ENCODE measurements at regions not wholly inside any gene's neighbourhood (a gene's known extent, or its start where the extent isn't known, plus 50 kb on each side); places are given as distances from the start of the nearest gene placed in this dataset.
A peak's percentile ranks its signal among the peaks of the same experiment; 100 is the strongest.

- Histone ChIP-seq H3K4me2 (ENCODE audit: low read length) (no peak overlapping the region), H3K4me3 (ENCODE audit: insufficient read depth, low read depth, low read length) (no peak overlapping the region), H3K79me2 (ENCODE audit: insufficient read depth, low read length) (no peaks in the 10 kb centered on the region), H3K4me1 (ENCODE audit: insufficient read depth, low read length) (no peaks in the 10 kb centered on the region), H2AFZ (ENCODE audit: low read depth, low read length) (no peak overlapping the region), H3K27ac (ENCODE audit: low read depth, low read length) (no peak overlapping the region), H4K20me1 (ENCODE audit: insufficient read depth, low read length) (no peaks in the 10 kb centered on the region), H3K9ac (ENCODE audit: low read length) (no peak overlapping the region), H3K36me3 (ENCODE audit: insufficient read depth, low read length) (no peaks in the 10 kb centered on the region), H3K27me3 (ENCODE audit: insufficient read depth, low read length) (no peaks in the 10 kb centered on the region), H3K9me3 (ENCODE audit: insufficient read depth, low read depth, low read length) (no peaks in the 10 kb centered on the region)
- FAIRE-seq, result no peak
- Mint-ChIP-seq H3K27ac (ENCODE audit: unreplicated experiment) (no peak overlapping the region), H3K4me1 (ENCODE audit: low read depth, unreplicated experiment) (peaks cover 12% of the 10 kb centered on the region), H3K4me3 (ENCODE audit: unreplicated experiment) (no peak overlapping the region), H3K27me3 (ENCODE audit: low read depth, unreplicated experiment) (no peaks in the 10 kb centered on the region), H3K36me3 (ENCODE audit: low read depth, unreplicated experiment) (no peaks in the 10 kb centered on the region), H3K9me3 (ENCODE audit: unreplicated experiment) (no peaks in the 10 kb centered on the region)
- peak; percentile 17 for DNase-seq (ENCODE audit: low read depth)
- TF ChIP-seq CTCF (IDR thresholded peaks at IDR 0.05; ENCODE audit: insufficient read depth, low read depth, low read length), result no peak
- no peak for TF ChIP-seq EZH2 (IDR thresholded peaks at IDR 0.05; ENCODE audit: insufficient read depth, low read length)
These were observed 55.8 kb upstream of the ARHGAP24 start for GRCh38 chr4:85419103-85419502.

DNA sequence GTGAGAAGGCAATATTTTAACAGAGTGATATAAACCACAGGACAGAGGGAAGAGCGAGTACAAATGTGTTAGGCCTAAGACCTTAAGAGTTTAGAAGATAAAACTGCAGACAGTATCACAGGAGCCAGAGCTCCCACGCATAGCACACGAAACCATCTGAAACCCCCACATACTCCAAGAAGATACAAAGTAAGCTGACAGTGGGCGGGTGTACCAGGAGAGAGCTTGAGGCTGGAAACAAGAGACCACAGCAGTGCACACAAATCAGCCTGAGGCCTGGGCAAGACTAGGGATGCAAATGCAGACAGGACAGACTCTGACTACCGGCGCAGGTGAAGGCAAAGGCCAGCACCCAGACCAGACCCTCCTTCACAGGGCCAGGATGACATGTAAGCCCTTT is 54.1 kb upstream of the ARHGAP24 start:
- Histone ChIP-seq H3K27me3 (ENCODE audit: insufficient read depth, low read length) (no peaks in the 10 kb centered on the region), H3K27ac (ENCODE audit: low read depth, low read length) (no peak overlapping the region), H3K9me3 (ENCODE audit: insufficient read depth, low read depth, low read length) (no peaks in the 10 kb centered on the region), H4K20me1 (ENCODE audit: insufficient read depth, low read length) (no peaks in the 10 kb centered on the region), H3K9ac (ENCODE audit: low read length) (no peak overlapping the region), H3K4me2 (ENCODE audit: low read length) (no peak overlapping the region), H3K79me2 (ENCODE audit: insufficient read depth, low read length) (no peaks in the 10 kb centered on the region), H3K4me3 (ENCODE audit: insufficient read depth, low read depth, low read length) (no peak overlapping the region), H3K4me1 (ENCODE audit: insufficient read depth, low read length) (no peaks in the 10 kb centered on the region), H2AFZ (ENCODE audit: low read depth, low read length) (peak overlapping the region; percentile 26), H3K36me3 (ENCODE audit: insufficient read depth, low read length) (no peaks in the 10 kb centered on the region)
- Mint-ChIP-seq H3K4me3 (ENCODE audit: unreplicated experiment) (no peak overlapping the region), H3K27ac (ENCODE audit: unreplicated experiment) (no peak overlapping the region), H3K36me3 (ENCODE audit: low read depth, unreplicated experiment) (no peaks in the 10 kb centered on the region), H3K4me1 (ENCODE audit: low read depth, unreplicated experiment) (peaks cover 12% of the 10 kb centered on the region), H3K27me3 (ENCODE audit: low read depth, unreplicated experiment) (no peaks in the 10 kb centered on the region), H3K9me3 (ENCODE audit: unreplicated experiment) (no peaks in the 10 kb centered on the region)
- TF ChIP-seq EZH2 (IDR thresholded peaks at IDR 0.05; ENCODE audit: insufficient read depth, low read length) (no peak), CTCF (IDR thresholded peaks at IDR 0.05; ENCODE audit: insufficient read depth, low read depth, low read length) (no peak)
- no peak for DNase-seq (ENCODE audit: low read depth)
- FAIRE-seq, result no peak

- H3K9me3 ChIP-seq (ENCODE audit: insufficient read depth, low read depth, low read length), result no peaks in the 10 kb centered on the region
- peak; percentile 42 for DNase-seq (ENCODE audit: low read depth)
- H2AFZ ChIP-seq (ENCODE audit: low read depth, low read length), result no peak overlapping the region
- Mint-ChIP-seq H3K9me3 (ENCODE audit: unreplicated experiment) (no peaks in the 10 kb centered on the region), H3K36me3 (ENCODE audit: low read depth, unreplicated experiment) (no peaks in the 10 kb centered on the region), H3K4me3 (ENCODE audit: unreplicated experiment) (no peak overlapping the region), H3K27ac (ENCODE audit: unreplicated experiment) (no peak overlapping the region), H3K4me1 (ENCODE audit: low read depth, unreplicated experiment) (peaks cover 12% of the 10 kb centered on the region), H3K27me3 (ENCODE audit: low read depth, unreplicated experiment) (no peaks in the 10 kb centered on the region)
- no peaks in the 10 kb centered on the region for H4K20me1 ChIP-seq (ENCODE audit: insufficient read depth, low read length)
- H3K27me3 ChIP-seq (ENCODE audit: insufficient read depth, low read length), result no peaks in the 10 kb centered on the region
- TF ChIP-seq CTCF (IDR thresholded peaks at IDR 0.05; ENCODE audit: insufficient read depth, low read depth, low read length), result no peak
- no peak for TF ChIP-seq EZH2 (IDR thresholded peaks at IDR 0.05; ENCODE audit: insufficient read depth, low read length)
- no peaks in the 10 kb centered on the region for H3K4me1 ChIP-seq (ENCODE audit: insufficient read depth, low read length)
- H3K9ac ChIP-seq (ENCODE audit: low read length), result no peak overlapping the region
- H3K79me2 ChIP-seq (ENCODE audit: insufficient read depth, low read length), result no peaks in the 10 kb centered on the region
- no peak for FAIRE-seq
- no peak overlapping the region for H3K4me2 ChIP-seq (ENCODE audit: low read length)
- no peak overlapping the region for H3K27ac ChIP-seq (ENCODE audit: low read depth, low read length)
- H3K36me3 ChIP-seq (ENCODE audit: insufficient read depth, low read length), result no peaks in the 10 kb centered on the region
- no peak overlapping the region for H3K4me3 ChIP-seq (ENCODE audit: insufficient read depth, low read depth, low read length)
These were observed 51.5 kb upstream of the ARHGAP24 start for GRCh38 chr4:85423431-85423830.
